OCI-LY1 (cell line): ENCODE measurements at regions not wholly inside any gene's neighbourhood (a gene's known extent, or its start where the extent isn't known, plus 50 kb on each side); places are given as distances from the start of the nearest gene placed in this dataset.

Source experiments
- CTCF ChIP-seq: fragments of 200-600 bp; sonication (generic), shearing (Covaris generic); IDR thresholded peaks from 2 replicates; pipeline ENCODE4 v1.5.1; 2017; ENCODE audit warnings: mild to moderate bottlenecking, antibody characterized with exemption, low read length, moderate library complexity, mixed read lengths
- EZH2 ChIP-seq: fragments of 200-600 bp; sonication (generic), shearing (Covaris generic); IDR thresholded peaks from 2 replicates; pipeline ENCODE4 v1.8.0; 2017; ENCODE audit warnings: borderline replicate concordance, mixed run types, mild to moderate bottlenecking, antibody characterized with exemption, low read length, moderate library complexity, mixed read lengths

DNA sequence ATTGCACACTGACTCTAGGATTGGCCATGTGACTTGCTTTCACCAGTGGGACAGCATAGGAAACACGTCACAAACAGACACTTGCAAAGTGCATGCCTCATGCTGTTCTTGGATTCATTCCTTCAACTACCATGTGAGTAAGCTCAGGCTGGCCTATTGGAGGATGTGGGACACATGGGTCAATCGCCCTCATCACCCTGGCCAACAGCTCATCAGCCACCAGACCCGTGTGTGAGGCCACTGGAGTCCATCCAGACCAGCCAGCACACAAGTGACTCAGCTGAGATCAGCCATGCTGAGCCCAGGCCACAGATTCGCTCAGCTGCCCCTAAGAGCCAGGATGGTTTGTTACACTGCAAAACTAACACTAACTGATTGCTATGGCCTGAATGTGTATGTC, 216.1 kb upstream of the GRIK3 start:
- TF ChIP-seq CTCF, result no peak
- TF ChIP-seq EZH2, result no peak
